ENCODE measurements at regions not wholly inside any gene's neighbourhood (a gene's known extent, or its start where the extent isn't known, plus 50 kb on each side); places are given as distances from the start of the nearest gene placed in this dataset.

DNA sequence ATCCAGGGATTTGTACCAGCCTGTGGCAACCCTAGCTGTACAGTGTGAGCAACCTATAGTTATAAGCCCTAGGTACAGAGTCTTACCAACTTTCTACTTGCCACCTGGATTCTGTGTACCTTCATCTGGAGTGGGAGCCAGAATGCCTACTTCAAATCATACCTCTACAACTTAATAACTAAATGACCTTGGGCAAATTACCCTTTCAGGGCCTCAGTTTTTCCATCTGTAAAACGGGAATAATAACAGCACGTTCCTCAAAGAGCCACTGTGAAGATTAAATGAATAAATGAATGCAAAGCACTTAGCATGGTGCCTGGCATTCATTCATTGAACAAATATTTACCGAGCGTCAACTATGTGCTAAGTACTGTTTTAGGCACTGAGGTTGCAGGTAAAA lies 50.7 kb upstream of the FAM210B start:
- Histone ChIP-seq H3K27ac (ENCODE audit: low read length) (no peak overlapping the region), H3K4me1 (ENCODE audit: control insufficient read depth, insufficient read depth, low read length) (no peaks in the 10 kb centered on the region), H3K9me3 (ENCODE audit: control insufficient read depth, insufficient read depth, low read length) (no peaks in the 10 kb centered on the region), H3K36me3 (ENCODE audit: control insufficient read depth, insufficient read depth, low read length) (no peaks in the 10 kb centered on the region), H3K27me3 (ENCODE audit: control insufficient read depth, insufficient read depth, low read length) (no peaks in the 10 kb centered on the region), H3K4me3 (ENCODE audit: low read length) (no peak overlapping the region)
- Mint-ChIP-seq H3K36me3 (no peaks in the 10 kb centered on the region), H3K4me1 (no peaks in the 10 kb centered on the region), H3K27ac (no peak overlapping the region), H3K27me3 (ENCODE audit: low read depth in 2 of 2) (peaks cover 16 to 52% of the 10 kb centered on the region in 2 donors), H3K9me3 (peaks cover 0 to 2% of the 10 kb centered on the region in 2 donors), H3K4me3 (no peak overlapping the region)
- DNase-seq (no peak), ATAC-seq (no peak)
- TF ChIP-seq, protein P1, sequence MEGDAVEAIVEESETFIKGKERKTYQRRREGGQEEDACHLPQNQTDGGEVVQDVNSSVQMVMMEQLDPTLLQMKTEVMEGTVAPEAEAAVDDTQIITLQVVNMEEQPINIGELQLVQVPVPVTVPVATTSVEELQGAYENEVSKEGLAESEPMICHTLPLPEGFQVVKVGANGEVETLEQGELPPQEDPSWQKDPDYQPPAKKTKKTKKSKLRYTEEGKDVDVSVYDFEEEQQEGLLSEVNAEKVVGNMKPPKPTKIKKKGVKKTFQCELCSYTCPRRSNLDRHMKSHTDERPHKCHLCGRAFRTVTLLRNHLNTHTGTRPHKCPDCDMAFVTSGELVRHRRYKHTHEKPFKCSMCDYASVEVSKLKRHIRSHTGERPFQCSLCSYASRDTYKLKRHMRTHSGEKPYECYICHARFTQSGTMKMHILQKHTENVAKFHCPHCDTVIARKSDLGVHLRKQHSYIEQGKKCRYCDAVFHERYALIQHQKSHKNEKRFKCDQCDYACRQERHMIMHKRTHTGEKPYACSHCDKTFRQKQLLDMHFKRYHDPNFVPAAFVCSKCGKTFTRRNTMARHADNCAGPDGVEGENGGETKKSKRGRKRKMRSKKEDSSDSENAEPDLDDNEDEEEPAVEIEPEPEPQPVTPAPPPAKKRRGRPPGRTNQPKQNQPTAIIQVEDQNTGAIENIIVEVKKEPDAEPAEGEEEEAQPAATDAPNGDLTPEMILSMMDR (IDR thresholded peaks at IDR 0.05), result no peak
- intact Hi-C loops (cut with micrococcal nuclease), result no loop called here
- WGBS (ENCODE audit: insufficient coverage), result 88% methylated on average over 4 of the region's 4 CpGs

Data from natural killer cell (primary cell).